Ectodermal cell (in vitro differentiated cells): ENCODE measurements at regions not wholly inside any gene's neighbourhood (a gene's known extent, or its start where the extent isn't known, plus 50 kb on each side); places are given as distances from the start of the nearest gene placed in this dataset.

Experiments used
- H3K27ac ChIP-seq: 2 replicates; pipeline ENCODE4 v1.7.0; 2013; ENCODE audit warnings: mild to moderate bottlenecking, low read depth, low read length; ENCODE audit not compliant: insufficient read depth, poor library complexity, severe bottlenecking
- H3K27me3 ChIP-seq: 2 replicates; pipeline ENCODE4 v1.7.0; 2013; ENCODE audit warnings: mild to moderate bottlenecking, low read length; ENCODE audit not compliant: insufficient read depth, control insufficient read depth, poor library complexity, severe bottlenecking
- H3K36me3 ChIP-seq: one replicate; pipeline ENCODE4 v1.7.0; 2013; ENCODE audit warnings: low read length; ENCODE audit not compliant: control insufficient read depth, insufficient read depth
- H3K4me1 ChIP-seq: one replicate; pipeline ENCODE4 v1.7.0; 2013; ENCODE audit warnings: low read length; ENCODE audit not compliant: control insufficient read depth, insufficient read depth
- H3K4me3 ChIP-seq: 2 replicates; pipeline ENCODE4 v1.7.0; 2013; ENCODE audit warnings: low read depth, low read length, control low read depth; ENCODE audit not compliant: insufficient read depth
- H3K9me3 ChIP-seq: 2 replicates; pipeline ENCODE4 v1.7.0; 2013; ENCODE audit warnings: mild to moderate bottlenecking, low read length, moderate library complexity; ENCODE audit not compliant: control insufficient read depth
- WGBS, 2 experiments: methylation state at CpG; one replicate each; pipeline ENCODE4 v1.1.7; 2013; ENCODE audit warnings: missing lambda C conversion rate in 2 of 2; 5-methylcytosine and 5-hydroxymethylcytosine counted together

GRCh38 chr13:81488021-81488420, 1147.1 kb upstream of the SPRY2 start:
- H3K27ac ChIP-seq: no peak overlapping the region
- H3K36me3 ChIP-seq: no peaks in the 10 kb centered on the region
- no peaks in the 10 kb centered on the region for H3K9me3 ChIP-seq
- no peaks in the 10 kb centered on the region for H3K4me1 ChIP-seq
- no peak overlapping the region for H3K4me3 ChIP-seq
- no peaks in the 10 kb centered on the region for H3K27me3 ChIP-seq
- WGBS, 2 experiments: no CpG with 5 or more reads among the region's 1 CpG

- Histone ChIP-seq H3K27me3 (no peaks in the 10 kb centered on the region), H3K4me1 (no peaks in the 10 kb centered on the region), H3K27ac (no peak overlapping the region), H3K4me3 (no peak overlapping the region), H3K36me3 (no peaks in the 10 kb centered on the region), H3K9me3 (no peaks in the 10 kb centered on the region)
- WGBS, 2 experiments: 64 to 65% methylated on average over 3 of the region's 3 CpGs
These were observed 1146.2 kb upstream of the SPRY2 start for GRCh38 chr13:81487151-81487550.

- Histone ChIP-seq H3K4me1 (no peaks in the 10 kb centered on the region), H3K9me3 (no peaks in the 10 kb centered on the region), H3K27ac (no peak overlapping the region), H3K36me3 (no peaks in the 10 kb centered on the region), H3K4me3 (no peak overlapping the region), H3K27me3 (no peaks in the 10 kb centered on the region)
- 92 to 97% methylated on average over 2 of the region's 2 CpGs for WGBS, 2 experiments
These were observed 1139.7 kb upstream of the SPRY2 start for GRCh38 chr13:81480634-81481033.

GRCh38 chr13:81473366-81473899, 1132.5 kb upstream of the SPRY2 start:
- Histone ChIP-seq H3K27me3 (no peaks in the 10 kb centered on the region), H3K9me3 (no peaks in the 10 kb centered on the region), H3K27ac (no peak overlapping the region), H3K36me3 (no peaks in the 10 kb centered on the region), H3K4me1 (no peaks in the 10 kb centered on the region), H3K4me3 (no peak overlapping the region)
- WGBS, 2 experiments: 90 to 92% methylated on average over 2 of the region's 3 CpGs

- no peaks in the 10 kb centered on the region for H3K4me1 ChIP-seq
- 91 to 93% methylated on average over 2 to 3 of the region's 3 CpGs for WGBS, 2 experiments
- no peaks in the 10 kb centered on the region for H3K36me3 ChIP-seq
- no peaks in the 10 kb centered on the region for H3K9me3 ChIP-seq
- no peak overlapping the region for H3K27ac ChIP-seq
- H3K27me3 ChIP-seq: no peaks in the 10 kb centered on the region
- no peak overlapping the region for H3K4me3 ChIP-seq
These were observed 1117.2 kb upstream of the SPRY2 start for GRCh38 chr13:81458170-81458569.

GRCh38 chr13:81446441-81446840, 1105.5 kb upstream of the SPRY2 start:
- Histone ChIP-seq H3K27me3 (no peaks in the 10 kb centered on the region), H3K4me3 (no peak overlapping the region), H3K27ac (no peak overlapping the region), H3K4me1 (no peaks in the 10 kb centered on the region), H3K9me3 (no peaks in the 10 kb centered on the region), H3K36me3 (no peaks in the 10 kb centered on the region)

- no CpG with 5 or more reads among the region's 1 CpG for WGBS, 2 experiments
- H3K9me3 ChIP-seq: no peaks in the 10 kb centered on the region
- H3K36me3 ChIP-seq: no peaks in the 10 kb centered on the region
- no peaks in the 10 kb centered on the region for H3K27me3 ChIP-seq
- no peak overlapping the region for H3K27ac ChIP-seq
- no peak overlapping the region for H3K4me3 ChIP-seq
- H3K4me1 ChIP-seq: no peaks in the 10 kb centered on the region
These were observed 1102.0 kb upstream of the SPRY2 start for GRCh38 chr13:81442904-81443303.

- no peaks in the 10 kb centered on the region for H3K27me3 ChIP-seq
- H3K9me3 ChIP-seq: no peaks in the 10 kb centered on the region
- WGBS, 2 experiments: 91 to 96% methylated on average over 2 of the region's 2 CpGs
- no peaks in the 10 kb centered on the region for H3K4me1 ChIP-seq
- H3K36me3 ChIP-seq: no peaks in the 10 kb centered on the region
- no peak overlapping the region for H3K4me3 ChIP-seq
- H3K27ac ChIP-seq: no peak overlapping the region
These were observed 1084.4 kb upstream of the SPRY2 start for GRCh38 chr13:81425286-81425685.

GRCh38 chr13:81409284-81409683, 1068.4 kb upstream of the SPRY2 start:
- H3K27ac ChIP-seq: no peak overlapping the region
- H3K4me1 ChIP-seq: no peaks in the 10 kb centered on the region
- no peaks in the 10 kb centered on the region for H3K36me3 ChIP-seq
- no peaks in the 10 kb centered on the region for H3K27me3 ChIP-seq
- H3K4me3 ChIP-seq: no peak overlapping the region
- no peaks in the 10 kb centered on the region for H3K9me3 ChIP-seq

- 96% methylated on average over 2 of the region's 2 CpGs; no CpG with 5 or more reads in 1 of the 2 experiments for WGBS, 2 experiments
- H3K36me3 ChIP-seq: no peaks in the 10 kb centered on the region
- H3K9me3 ChIP-seq: no peaks in the 10 kb centered on the region
- H3K27ac ChIP-seq: no peak overlapping the region
- H3K27me3 ChIP-seq: no peaks in the 10 kb centered on the region
- H3K4me1 ChIP-seq: no peaks in the 10 kb centered on the region
- no peak overlapping the region for H3K4me3 ChIP-seq
These were observed 1067.7 kb upstream of the SPRY2 start for GRCh38 chr13:81408647-81409046.

GRCh38 chr13:81406639-81407292, 1065.8 kb upstream of the SPRY2 start:
- WGBS, 2 experiments: 94% methylated on average over 4 of the region's 4 CpGs

More at GRCh38 chr13:81406639-81407292, 1065.8 kb upstream of the SPRY2 start:
- no peaks in the 10 kb centered on the region for H3K27me3 ChIP-seq
- no peak overlapping the region for H3K27ac ChIP-seq
- no peaks in the 10 kb centered on the region for H3K4me1 ChIP-seq
- no peaks in the 10 kb centered on the region for H3K36me3 ChIP-seq
- no peak overlapping the region for H3K4me3 ChIP-seq
- no peaks in the 10 kb centered on the region for H3K9me3 ChIP-seq
